ENCODE measurements at regions not wholly inside any gene's neighbourhood (a gene's known extent, or its start where the extent isn't known, plus 50 kb on each side); places are given as distances from the start of the nearest gene placed in this dataset.

DNA sequence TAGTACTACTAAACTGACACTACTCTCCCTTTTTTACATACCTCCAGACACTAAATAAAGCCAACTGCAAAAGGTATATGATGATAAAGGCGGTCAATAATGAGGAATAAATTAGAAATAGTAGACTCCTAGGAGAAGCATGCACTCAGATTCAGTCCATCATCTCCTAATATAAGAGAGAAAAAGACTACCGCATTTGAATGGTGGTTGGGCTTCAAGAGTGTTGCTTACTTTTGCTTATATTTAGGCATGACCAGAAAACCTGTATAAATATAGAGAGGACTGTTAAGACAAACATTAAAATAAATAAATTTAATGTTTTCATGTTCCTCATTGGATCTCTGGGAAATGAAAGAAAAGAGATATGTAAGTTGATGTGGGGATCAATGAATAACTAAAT lies 1137.0 kb downstream of the FAM181B start:
- no peak for TF ChIP-seq TCF7L2 (IDR thresholded peaks at IDR 0.05; ENCODE audit: low read depth, low read length)
- no peak for TF ChIP-seq POLR2AphosphoS5 (IDR thresholded peaks at IDR 0.05; ENCODE audit: low read depth, low read length)
- TF ChIP-seq, protein P1, sequence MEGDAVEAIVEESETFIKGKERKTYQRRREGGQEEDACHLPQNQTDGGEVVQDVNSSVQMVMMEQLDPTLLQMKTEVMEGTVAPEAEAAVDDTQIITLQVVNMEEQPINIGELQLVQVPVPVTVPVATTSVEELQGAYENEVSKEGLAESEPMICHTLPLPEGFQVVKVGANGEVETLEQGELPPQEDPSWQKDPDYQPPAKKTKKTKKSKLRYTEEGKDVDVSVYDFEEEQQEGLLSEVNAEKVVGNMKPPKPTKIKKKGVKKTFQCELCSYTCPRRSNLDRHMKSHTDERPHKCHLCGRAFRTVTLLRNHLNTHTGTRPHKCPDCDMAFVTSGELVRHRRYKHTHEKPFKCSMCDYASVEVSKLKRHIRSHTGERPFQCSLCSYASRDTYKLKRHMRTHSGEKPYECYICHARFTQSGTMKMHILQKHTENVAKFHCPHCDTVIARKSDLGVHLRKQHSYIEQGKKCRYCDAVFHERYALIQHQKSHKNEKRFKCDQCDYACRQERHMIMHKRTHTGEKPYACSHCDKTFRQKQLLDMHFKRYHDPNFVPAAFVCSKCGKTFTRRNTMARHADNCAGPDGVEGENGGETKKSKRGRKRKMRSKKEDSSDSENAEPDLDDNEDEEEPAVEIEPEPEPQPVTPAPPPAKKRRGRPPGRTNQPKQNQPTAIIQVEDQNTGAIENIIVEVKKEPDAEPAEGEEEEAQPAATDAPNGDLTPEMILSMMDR (IDR thresholded peaks at IDR 0.05) = no peak
- TF ChIP-seq SIN3A (IDR thresholded peaks at IDR 0.05; ENCODE audit: borderline replicate concordance, insufficient read depth, low read depth, low read length) = no peak
- TF ChIP-seq, protein P2, sequence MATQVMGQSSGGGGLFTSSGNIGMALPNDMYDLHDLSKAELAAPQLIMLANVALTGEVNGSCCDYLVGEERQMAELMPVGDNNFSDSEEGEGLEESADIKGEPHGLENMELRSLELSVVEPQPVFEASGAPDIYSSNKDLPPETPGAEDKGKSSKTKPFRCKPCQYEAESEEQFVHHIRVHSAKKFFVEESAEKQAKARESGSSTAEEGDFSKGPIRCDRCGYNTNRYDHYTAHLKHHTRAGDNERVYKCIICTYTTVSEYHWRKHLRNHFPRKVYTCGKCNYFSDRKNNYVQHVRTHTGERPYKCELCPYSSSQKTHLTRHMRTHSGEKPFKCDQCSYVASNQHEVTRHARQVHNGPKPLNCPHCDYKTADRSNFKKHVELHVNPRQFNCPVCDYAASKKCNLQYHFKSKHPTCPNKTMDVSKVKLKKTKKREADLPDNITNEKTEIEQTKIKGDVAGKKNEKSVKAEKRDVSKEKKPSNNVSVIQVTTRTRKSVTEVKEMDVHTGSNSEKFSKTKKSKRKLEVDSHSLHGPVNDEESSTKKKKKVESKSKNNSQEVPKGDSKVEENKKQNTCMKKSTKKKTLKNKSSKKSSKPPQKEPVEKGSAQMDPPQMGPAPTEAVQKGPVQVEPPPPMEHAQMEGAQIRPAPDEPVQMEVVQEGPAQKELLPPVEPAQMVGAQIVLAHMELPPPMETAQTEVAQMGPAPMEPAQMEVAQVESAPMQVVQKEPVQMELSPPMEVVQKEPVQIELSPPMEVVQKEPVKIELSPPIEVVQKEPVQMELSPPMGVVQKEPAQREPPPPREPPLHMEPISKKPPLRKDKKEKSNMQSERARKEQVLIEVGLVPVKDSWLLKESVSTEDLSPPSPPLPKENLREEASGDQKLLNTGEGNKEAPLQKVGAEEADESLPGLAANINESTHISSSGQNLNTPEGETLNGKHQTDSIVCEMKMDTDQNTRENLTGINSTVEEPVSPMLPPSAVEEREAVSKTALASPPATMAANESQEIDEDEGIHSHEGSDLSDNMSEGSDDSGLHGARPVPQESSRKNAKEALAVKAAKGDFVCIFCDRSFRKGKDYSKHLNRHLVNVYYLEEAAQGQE (IDR thresholded peaks at IDR 0.05; ENCODE audit: insufficient read depth in 1 of 2, low read depth in 2 of 2, low read length in 1 of 2) = no peak
- H3K9me3 ChIP-seq (ENCODE audit: control insufficient read depth, insufficient read depth, low read depth, low read length) = no peaks in the 10 kb centered on the region
- ChIA-PET CTCF (no interaction called here), POLR2A (no interaction called here)
- no peak overlapping the region for H3K27ac ChIP-seq (ENCODE audit: low read length)
- H3K36me3 ChIP-seq (ENCODE audit: control insufficient read depth, insufficient read depth, low read length) = no peaks in the 10 kb centered on the region
- intact Hi-C loops (cut with micrococcal nuclease; ENCODE audit: unreplicated experiment) (no loop called here), in situ Hi-C loops (cut with HindIII; ENCODE audit: low pct_unique_long_range_greater_than_20kb, low sequenced_read_pairs) (no loop called here)
- no peaks in the 10 kb centered on the region for H3K4me1 ChIP-seq (ENCODE audit: control insufficient read depth, insufficient read depth, low read length)
- no TSS peak for BruUV-seq (replicated peaks)
- DNase-seq (ENCODE audit: low read depth, low spot score) = no peak
- no peaks in the 10 kb centered on the region for H3K27me3 ChIP-seq (ENCODE audit: control insufficient read depth, insufficient read depth, low read length)
- no peak overlapping the region for H3K4me3 ChIP-seq (ENCODE audit: low read depth in 2 of 2, low read length in 2 of 2)
- ATAC-seq = no peak

GRCh38 chr11:81585390-81585933 lies 1148.2 kb downstream of the FAM181B start:
- no TSS peak for BruUV-seq (replicated peaks)
- ATAC-seq (no peak), DNase-seq (ENCODE audit: low read depth, low spot score) (no peak)
- Histone ChIP-seq H3K27me3 (ENCODE audit: control insufficient read depth, insufficient read depth, low read length) (no peaks in the 10 kb centered on the region), H3K4me1 (ENCODE audit: control insufficient read depth, insufficient read depth, low read length) (no peaks in the 10 kb centered on the region), H3K4me3 (ENCODE audit: low read depth in 2 of 2, low read length in 2 of 2) (no peak overlapping the region), H3K27ac (ENCODE audit: low read length) (no peak overlapping the region), H3K9me3 (ENCODE audit: control insufficient read depth, insufficient read depth, low read depth, low read length) (no peaks in the 10 kb centered on the region), H3K36me3 (ENCODE audit: control insufficient read depth, insufficient read depth, low read length) (no peaks in the 10 kb centered on the region)
- POLR2A ChIA-PET = interaction anchor here (0.5 kb wide), 1 partner anchor 666 kb away, joined by 3 read pairs; no protein-coding TSS in a partner anchor
- TF ChIP-seq TCF7L2 (IDR thresholded peaks at IDR 0.05; ENCODE audit: low read depth, low read length) (no peak), POLR2AphosphoS5 (IDR thresholded peaks at IDR 0.05; ENCODE audit: low read depth, low read length) (no peak), SIN3A (IDR thresholded peaks at IDR 0.05; ENCODE audit: borderline replicate concordance, insufficient read depth, low read depth, low read length) (no peak)
- TF ChIP-seq, protein P2 (IDR thresholded peaks at IDR 0.05; ENCODE audit: insufficient read depth in 1 of 2, low read depth in 2 of 2, low read length in 1 of 2) = no peak
- TF ChIP-seq, protein P1 (IDR thresholded peaks at IDR 0.05) = no peak
- intact Hi-C loops (cut with micrococcal nuclease; ENCODE audit: unreplicated experiment) = no loop called here
- in situ Hi-C loops (cut with HindIII; ENCODE audit: low pct_unique_long_range_greater_than_20kb, low sequenced_read_pairs) = no loop called here
- CTCF ChIA-PET = no interaction called here

All from Panc1 (cell line).